H1 (cell line): ENCODE measurements at regions not wholly inside any gene's neighbourhood (a gene's known extent, or its start where the extent isn't known, plus 50 kb on each side); places are given as distances from the start of the nearest gene placed in this dataset.

Experiments
- CTCF ChIA-PET: fragments of 300-600 bp; sonication (Branson Sonifier 250); formaldehyde crosslinking; loops from one replicate; lab custom pipeline; 2021; ENCODE audit not compliant: partially characterized antibody; lab: Charles Lee
- POLR2A ChIA-PET: fragments of 300-600 bp; sonication (Branson Sonifier 250); formaldehyde crosslinking; loops from one replicate; lab custom pipeline; 2021; ENCODE audit warnings: inconsistent platforms; ENCODE audit not compliant: partially characterized antibody; lab: Charles Lee
- DNase-seq, 2 experiments: peaks; one replicate each; pipeline versions ENCODE4 v3.0.0 to v3.0.0-alpha.2; 2010 to 2022; ENCODE audit warnings: low spot score in 2 of 2, low read depth in 1 of 2, mixed read lengths in 1 of 2
- FAIRE-seq: peaks from 2 replicates; lab custom pipeline; 2011; peaks lifted over from hg19 to GRCh38; lab: Jason Lieb, UNC
- H2AFZ ChIP-seq: 2 replicates; pipeline ENCODE4 v1.8.1; 2012; ENCODE audit warnings: low read length, inconsistent platforms
- H2AK5ac ChIP-seq: 2 replicates; pipeline ENCODE4 v1.6.1; 2013; ENCODE audit warnings: low read depth, low read length
- H2BK120ac ChIP-seq: replicated peaks from 2 replicates; pipeline ENCODE3; 2013; ENCODE audit warnings: low read depth, low read length, inconsistent platforms
- H2BK12ac ChIP-seq: 2 replicates; pipeline ENCODE4 v1.6.1; 2013; ENCODE audit warnings: low read depth, low read length
- H2BK15ac ChIP-seq: 2 replicates; pipeline ENCODE4 v1.6.1; 2013; ENCODE audit warnings: low read length
- H2BK20ac ChIP-seq: 2 replicates; pipeline ENCODE4 v1.6.1; 2013; ENCODE audit warnings: low read length
- H2BK5ac ChIP-seq: 2 replicates; pipeline ENCODE4 v1.6.1; 2013; ENCODE audit warnings: low read depth, low read length
- H3K14ac ChIP-seq: 2 replicates; pipeline ENCODE4 v1.6.1; 2013; ENCODE audit warnings: inconsistent platforms; ENCODE audit not compliant: insufficient read length
- H3K18ac ChIP-seq: 2 replicates; pipeline ENCODE4 v1.6.1; 2013; ENCODE audit warnings: low read length; ENCODE audit errors: extremely low read depth
- H3K23ac ChIP-seq: 2 replicates; pipeline ENCODE4 v1.6.1; 2013; ENCODE audit warnings: inconsistent platforms; ENCODE audit not compliant: insufficient read length
- H3K23me2 ChIP-seq: 2 replicates; pipeline ENCODE4 v1.6.1; 2013; ENCODE audit warnings: low read depth, low read length
- H3K27ac ChIP-seq: 2 replicates; pipeline ENCODE4 v1.6.1; 2011; ENCODE audit warnings: low read depth, low read length, inconsistent platforms
- H3K27me3 ChIP-seq, 4 experiments: replicated peaks in 1 of 4; 1 replicate in 1 of 4; 2 replicates in 3 of 4; pipeline versions ENCODE4 v1.6.1 to v1.8.1; 2011 to 2013; ENCODE audit warnings: low read length in 3 of 4, mild to moderate bottlenecking in 3 of 4, inconsistent platforms in 2 of 4, mixed read lengths in 2 of 4, moderate library complexity in 1 of 4; ENCODE audit not compliant: control insufficient read depth in 3 of 4, insufficient read depth in 3 of 4; ENCODE audit errors: extremely low read depth in 1 of 4
- H3K36me3 ChIP-seq, 4 experiments: 2 replicates each; pipeline versions ENCODE4 v1.6.1 to v1.8.1; 2011 to 2013; ENCODE audit warnings: mild to moderate bottlenecking in 4 of 4, low read length in 3 of 4, moderate library complexity in 2 of 4, control low read depth in 1 of 4, inconsistent platforms in 1 of 4; ENCODE audit not compliant: insufficient read depth in 4 of 4, control insufficient read depth in 2 of 4
- H3K4ac ChIP-seq: replicated peaks from 2 replicates; pipeline ENCODE3; 2013; ENCODE audit warnings: low read length, low read depth, mixed read lengths, inconsistent platforms; ENCODE audit not compliant: insufficient read length
- H3K4me1 ChIP-seq, 4 experiments: replicated peaks in 1 of 4; 1 replicate in 1 of 4; 2 replicates in 3 of 4; pipeline versions ENCODE4 v1.6.1 to v1.8.1; 2011 to 2013; ENCODE audit warnings: low read length in 3 of 4, inconsistent platforms in 2 of 4, mixed read lengths in 1 of 4; ENCODE audit not compliant: insufficient read depth in 4 of 4, control insufficient read depth in 3 of 4
- H3K4me2 ChIP-seq, 2 experiments: 2 replicates each; pipeline versions ENCODE4 v1.6.1 to v1.8.1; 2011 to 2013; ENCODE audit warnings: low read depth in 2 of 2, low read length in 2 of 2, control low read depth in 1 of 2, inconsistent platforms in 1 of 2, mild to moderate bottlenecking in 1 of 2; ENCODE audit not compliant: insufficient read depth in 1 of 2
- H3K4me3 ChIP-seq, 4 experiments: fragments of 200-600, 300-600 bp in 1 of 4; sonication (generic), shearing (Covaris generic), sonication (Bioruptor Twin) in 1 of 4; 2 replicates each; pipeline versions ENCODE4 v1.5.1 to v1.8.1; 2011 to 2016; ENCODE audit warnings: low read length in 4 of 4, low read depth in 3 of 4, control low read depth in 2 of 4, inconsistent platforms in 2 of 4, mild to moderate bottlenecking in 2 of 4, mixed read lengths in 1 of 4, moderate library complexity in 1 of 4; ENCODE audit not compliant: insufficient read depth in 2 of 4; ENCODE audit errors: extremely low read depth in 1 of 4
- H3K56ac ChIP-seq: replicated peaks from 2 replicates; pipeline ENCODE3; 2013; ENCODE audit warnings: low read depth, mild to moderate bottlenecking, mixed read lengths, low read length, inconsistent platforms; ENCODE audit not compliant: insufficient read length
- H3K79me1 ChIP-seq: 2 replicates; pipeline ENCODE4 v1.6.1; 2013; ENCODE audit warnings: low read depth, low read length, control low read depth
- H3K79me2 ChIP-seq, 2 experiments: 2 replicates each; pipeline versions ENCODE4 v1.6.1 to v1.8.1; 2012 to 2013; ENCODE audit warnings: low read length in 2 of 2, mild to moderate bottlenecking in 2 of 2, inconsistent platforms in 1 of 2; ENCODE audit not compliant: insufficient read depth in 2 of 2, control insufficient read depth in 1 of 2
- H3K9ac ChIP-seq, 4 experiments: replicated peaks in 1 of 4; 1 replicate in 1 of 4; 2 replicates in 3 of 4; pipeline versions ENCODE4 v1.6.1 to v1.8.1; 2011 to 2013; ENCODE audit warnings: low read depth in 3 of 4, low read length in 3 of 4, control low read depth in 2 of 4, mild to moderate bottlenecking in 2 of 4, moderate library complexity in 2 of 4, inconsistent platforms in 1 of 4; ENCODE audit errors: extremely low read depth in 1 of 4
- H3K9me3 ChIP-seq, 2 experiments: 2 replicates each; pipeline versions ENCODE4 v1.6.1 to v1.8.1; 2012 to 2013; ENCODE audit warnings: mild to moderate bottlenecking in 2 of 2, moderate library complexity in 2 of 2, control low read depth in 1 of 2, inconsistent platforms in 1 of 2, low read depth in 1 of 2, low read length in 1 of 2, mixed read lengths in 1 of 2; ENCODE audit not compliant: insufficient read depth in 2 of 2
- H4K20me1 ChIP-seq, 2 experiments: replicated peaks in 1 of 2; 2 replicates each; pipeline versions ENCODE3 to v1.8.1; 2011 to 2013; ENCODE audit warnings: inconsistent platforms in 2 of 2, low read length in 2 of 2, mild to moderate bottlenecking in 1 of 2; ENCODE audit not compliant: insufficient read depth in 2 of 2, control insufficient read depth in 1 of 2
- H4K5ac ChIP-seq: 2 replicates; pipeline ENCODE4 v1.6.1; 2013; ENCODE audit warnings: low read length, low read depth, mixed read lengths, inconsistent platforms; ENCODE audit not compliant: insufficient read length
- H4K8ac ChIP-seq: 2 replicates; pipeline ENCODE4 v1.8.0; 2013; ENCODE audit warnings: mild to moderate bottlenecking, moderate library complexity, low read length, inconsistent platforms; ENCODE audit not compliant: insufficient read depth; ENCODE audit errors: extremely low read depth
- H4K91ac ChIP-seq: replicated peaks from 2 replicates; pipeline ENCODE3; 2013; ENCODE audit warnings: low read length, mixed read lengths, inconsistent platforms; ENCODE audit not compliant: insufficient read length
- CEBPB ChIP-seq: IDR thresholded peaks from 2 replicates; pipeline ENCODE4 v1.6.1; 2012; ENCODE audit warnings: low read depth, low read length
- CTCF ChIP-seq, 3 experiments: IDR thresholded peaks; 1 replicate in 2 of 3; 2 replicates in 1 of 3; pipeline versions ENCODE4 v1.5.1 to v1.6.1; 2011; ENCODE audit warnings: low read length in 3 of 3, mild to moderate bottlenecking in 3 of 3, inconsistent platforms in 2 of 3, low read depth in 1 of 3, moderate library complexity in 1 of 3; ENCODE audit not compliant: insufficient read depth in 1 of 3; ENCODE audit errors: control extremely low read depth in 1 of 3
- RAD21 ChIP-seq, 2 experiments: IDR thresholded peaks in 1 of 2; conservative IDR thresholded peaks in 1 of 2; 2 replicates each; pipeline ENCODE4 v1.6.1; 2011; ENCODE audit warnings: low read depth in 2 of 2, low read length in 2 of 2, improper control_type of control experiment in 1 of 2, inconsistent platforms in 1 of 2, mild to moderate bottlenecking in 1 of 2, moderate library complexity in 1 of 2
- TCF12 ChIP-seq: IDR thresholded peaks from 2 replicates; pipeline ENCODE4 v1.6.1; 2011; ENCODE audit warnings: low read depth, mild to moderate bottlenecking, low read length
- WGBS, 2 experiments: shearing (Covaris generic) in 1 of 2; methylation state at CpG; one replicate each; pipeline versions ENCODE4 v1.1.6 to v1.1.7; 2013 to 2015; ENCODE audit warnings: low lambda C conversion rate in 2 of 2, mixed read lengths in 2 of 2, inconsistent platforms in 1 of 2, low coverage in 1 of 2, missing lambda C conversion rate in 1 of 2; ENCODE audit not compliant: insufficient replicate concordance in 2 of 2, insufficient coverage in 1 of 2, insufficient read length in 1 of 2; ENCODE audit errors: extremely low coverage in 1 of 2, missing lambda C conversion rate in 1 of 2; 5-methylcytosine and 5-hydroxymethylcytosine counted together

GRCh38 chr13:47459512-47459911, 541.6 kb downstream of the SUCLA2 start:
- no peak overlapping the region for H4K8ac ChIP-seq
- H3K14ac ChIP-seq, result no peak overlapping the region
- H3K4me3 ChIP-seq, result no peak overlapping the region
- ChIA-PET CTCF (interaction anchor here (0.6 to 3.4 kb wide), 28 partner anchors 9 to 843 kb away, joined by 3 to 18 read pairs (median 3); no protein-coding TSS in a partner anchor), POLR2A (interaction anchor here (1.1 kb wide), 1 partner anchor 20 kb away, joined by 3 read pairs; no protein-coding TSS in a partner anchor)
- H3K79me2 ChIP-seq, result no peaks in the 10 kb centered on the region
- H2BK12ac ChIP-seq, result no peak overlapping the region
- no peaks in the 10 kb centered on the region for H3K9me3 ChIP-seq
- no peak overlapping the region for H3K18ac ChIP-seq
- peaks cover 2 to 4% (median 3%) of the 10 kb centered on the region in 4 experiments for H3K4me1 ChIP-seq
- H3K56ac ChIP-seq, result no peak overlapping the region
- no peak overlapping the region for H4K5ac ChIP-seq
- H3K36me3 ChIP-seq, result no peaks in the 10 kb centered on the region
- 30% methylated on average over 2 of the region's 2 CpGs; no CpG with 5 or more reads in 1 of the 2 experiments for WGBS, 2 experiments
- DNase-seq (no peak), FAIRE-seq (peak; percentile 66)
- no peak overlapping the region for H3K27ac ChIP-seq
- no peak overlapping the region for H3K23ac ChIP-seq
- no peak overlapping the region for H2BK120ac ChIP-seq
- H4K20me1 ChIP-seq, result no peaks in the 10 kb centered on the region
- no peak overlapping the region for H3K9ac ChIP-seq
- no peaks in the 10 kb centered on the region for H3K79me1 ChIP-seq
- TF ChIP-seq TCF12 (no peak), CTCF (IDR thresholded peaks at IDR 0.05; ENCODE audit: control extremely low read depth in 1 of 3, insufficient read depth in 1 of 3, low read depth in 1 of 3, low read length in 3 of 3) (peak in 2 of 3 experiments; percentile 27 to 44; a peak in 2 of 4 replicates), RAD21 (IDR thresholded peaks at IDR 0.05 in 1 of 2, conservative IDR thresholded peaks at IDR 0.05 in 1 of 2; ENCODE audit: low read depth in 2 of 2, low read length in 2 of 2) (peak; percentile 48 to 56), CEBPB (peak; percentile 12; the same call in 1 of the 2 replicates)
- H3K23me2 ChIP-seq, result no peaks in the 10 kb centered on the region
- no peaks in the 10 kb centered on the region for H3K27me3 ChIP-seq
- H2BK5ac ChIP-seq, result no peak overlapping the region
- no peak overlapping the region for H2BK15ac ChIP-seq
- no peak overlapping the region for H3K4me2 ChIP-seq
- no peak overlapping the region for H2AFZ ChIP-seq
- H4K91ac ChIP-seq, result no peak overlapping the region
- no peak overlapping the region for H3K4ac ChIP-seq
- no peak overlapping the region for H2BK20ac ChIP-seq
- no peak overlapping the region for H2AK5ac ChIP-seq
